ENCODE measurements at regions not wholly inside any gene's neighbourhood (a gene's known extent, or its start where the extent isn't known, plus 50 kb on each side); places are given as distances from the start of the nearest gene placed in this dataset.

DNA sequence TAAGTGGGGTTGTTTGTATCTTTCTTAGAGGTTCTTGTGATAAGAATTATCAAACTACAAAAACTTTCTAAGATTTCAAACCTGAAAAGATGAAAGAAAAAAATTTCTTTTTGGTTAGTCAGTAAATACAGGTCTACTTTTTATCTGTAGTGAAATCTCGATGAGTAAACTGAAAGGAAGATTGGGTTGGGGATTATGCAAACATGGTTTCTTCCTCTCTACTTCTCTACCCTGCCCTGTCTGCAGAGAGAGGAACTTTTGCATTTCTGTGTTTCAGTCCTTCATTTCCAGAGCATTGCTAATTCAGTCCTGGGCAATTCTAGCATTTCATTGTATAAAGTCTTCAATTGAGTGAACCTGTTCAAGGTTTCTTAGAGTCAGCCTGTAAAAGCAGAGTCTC lies 51.6 kb upstream of the IL2 start:
- no peak for DNase-seq
